ENCODE measurements at regions not wholly inside any gene's neighbourhood (a gene's known extent, or its start where the extent isn't known, plus 50 kb on each side); places are given as distances from the start of the nearest gene placed in this dataset.

GRCh38 chr13:112153846-112154245 is 86.9 kb downstream of the SOX1 start:
- TF ChIP-seq CTCF (IDR thresholded peaks at IDR 0.05) = no peak
- TF ChIP-seq POLR2AphosphoS5 (IDR thresholded peaks at IDR 0.05; ENCODE audit: insufficient read depth in 1 of 2, low read depth in 1 of 2) = no peak
